HG02884 (cell line): ENCODE measurements at regions not wholly inside any gene's neighbourhood (a gene's known extent, or its start where the extent isn't known, plus 50 kb on each side); places are given as distances from the start of the nearest gene placed in this dataset.
"Not testable (repeated sequence)": the region's sequence is repeated elsewhere in the genome, so short reads cannot be mapped to it uniquely, and the experiment has no call there.

Experiments
- ATAC-seq: cut with Tn5 transposase; IDR thresholded peaks from one replicate; pipeline ENCODE4 v1.9.1; 2021; ENCODE audit warnings: mild to moderate bottlenecking, moderate library complexity; ENCODE audit not compliant: unreplicated experiment

DNA sequence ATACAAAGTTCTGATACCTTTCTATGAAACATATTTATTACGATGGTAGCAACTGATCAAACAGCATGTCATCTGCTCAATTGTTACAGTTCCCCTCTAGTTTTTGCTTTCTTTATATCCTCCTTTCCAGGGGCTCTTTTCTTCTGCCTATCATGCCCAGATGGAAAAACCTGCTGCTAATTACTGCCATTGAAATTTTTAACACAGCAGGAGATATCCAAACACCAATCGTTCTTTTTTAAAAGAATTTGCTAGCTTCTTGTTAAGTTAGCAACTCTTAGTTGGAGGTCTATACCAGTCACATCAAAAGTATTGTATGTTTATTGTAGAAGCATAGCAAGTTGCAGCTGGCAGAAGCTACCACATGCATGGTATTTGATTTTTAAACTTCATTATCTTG is 768.5 kb downstream of the NXPH1 start:
- ATAC-seq: no peak

DNA sequence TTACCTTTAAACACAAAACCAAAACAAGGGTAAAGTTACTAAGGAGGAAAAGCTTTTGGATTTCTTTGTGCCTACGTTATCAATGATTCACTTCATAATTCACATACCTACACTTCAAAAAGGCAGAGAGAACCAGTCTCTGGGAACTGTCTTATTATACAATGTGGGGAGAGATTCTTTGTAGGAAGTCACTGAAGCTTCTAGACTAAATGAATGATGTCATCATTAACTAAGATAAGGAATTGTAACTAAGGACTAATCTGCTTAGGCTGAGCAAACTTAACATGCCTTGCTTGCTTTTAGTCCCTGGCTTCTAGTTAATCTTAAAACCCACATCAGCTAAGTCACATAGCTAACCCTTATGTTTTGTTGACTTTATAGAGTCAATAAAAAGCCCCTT is 771.2 kb downstream of the NXPH1 start:
- no peak for ATAC-seq

DNA sequence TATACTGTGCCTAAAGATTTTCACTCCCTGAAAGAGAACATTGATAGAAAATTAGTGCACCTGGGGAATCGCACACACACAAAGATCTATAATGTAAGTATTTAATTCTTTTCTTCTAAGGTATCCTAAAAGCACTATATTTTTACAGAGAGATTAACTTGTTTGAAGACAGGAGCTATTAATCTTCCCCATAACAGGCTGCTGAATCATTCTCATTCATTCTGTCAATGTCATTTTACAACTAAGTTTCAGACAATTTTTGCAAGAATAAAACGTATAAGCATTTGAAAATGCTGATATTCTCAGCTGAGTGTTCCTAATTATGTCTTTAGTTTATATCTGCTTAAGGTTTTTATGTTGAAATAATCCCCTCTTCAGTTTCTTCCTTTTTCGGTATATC is 776.7 kb downstream of the NXPH1 start:
- no peak for ATAC-seq

DNA sequence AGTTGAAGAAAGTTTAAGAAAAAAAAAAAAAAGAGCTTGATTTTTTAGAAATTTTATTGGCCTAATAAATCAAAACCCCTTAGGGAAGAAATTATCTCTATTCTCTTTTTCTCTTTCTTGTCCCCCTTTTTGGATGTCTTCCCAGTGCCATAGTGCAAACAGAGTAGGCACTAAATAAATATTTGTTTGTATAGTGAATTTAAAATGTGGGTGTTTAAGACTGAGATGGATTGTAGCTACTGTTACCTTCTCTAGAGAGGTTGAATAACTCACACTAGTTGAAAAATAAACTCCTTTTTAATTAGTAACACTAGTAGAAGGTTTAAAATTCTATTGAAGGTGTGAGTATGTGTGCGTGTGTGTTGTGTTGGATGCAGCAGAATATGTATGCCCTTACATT is 783.8 kb downstream of the NXPH1 start:
- no peak for ATAC-seq

DNA sequence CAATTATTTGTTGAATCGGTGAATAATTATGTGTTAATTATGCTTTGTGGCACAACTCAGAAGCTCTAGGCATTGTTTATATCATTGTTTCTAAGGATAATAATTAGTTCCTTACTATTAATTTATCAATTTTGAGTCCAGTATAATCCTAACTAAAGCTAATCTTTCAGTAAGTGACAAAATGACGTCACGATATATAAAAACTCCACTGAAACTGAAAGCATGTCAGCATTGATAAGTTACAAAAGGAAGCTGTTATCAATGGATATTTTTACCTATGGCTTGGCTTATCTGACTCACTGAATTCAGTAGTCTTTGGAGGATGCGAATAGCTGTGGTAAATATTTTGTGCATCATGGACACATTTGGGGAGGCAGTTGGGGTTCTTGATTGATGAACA is 793.1 kb downstream of the NXPH1 start:
- ATAC-seq: no peak

DNA sequence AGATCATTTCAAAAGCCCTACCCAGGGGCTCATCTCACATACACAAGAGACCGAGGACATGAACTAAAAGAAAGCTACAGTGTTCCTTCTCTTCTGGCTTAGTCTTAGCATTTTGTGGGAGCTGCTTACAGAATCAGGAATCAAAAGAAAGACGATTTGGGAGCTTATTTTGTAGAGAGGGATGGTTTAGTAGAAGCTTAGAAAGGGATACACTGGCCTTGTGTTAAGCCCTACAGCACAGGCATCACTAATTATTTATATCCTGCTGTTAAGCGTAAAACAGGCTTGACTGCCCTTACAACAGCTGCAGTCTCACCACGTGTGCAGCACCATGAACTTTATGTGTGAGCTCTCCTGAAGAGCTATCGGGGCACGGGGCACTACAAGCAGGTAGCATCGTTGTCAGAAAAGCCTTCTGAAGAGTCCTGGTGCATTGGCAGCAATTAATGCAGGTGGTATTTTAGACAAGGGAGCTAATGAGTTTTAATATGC is 798.3 kb downstream of the NXPH1 start:
- ATAC-seq: no peak

DNA sequence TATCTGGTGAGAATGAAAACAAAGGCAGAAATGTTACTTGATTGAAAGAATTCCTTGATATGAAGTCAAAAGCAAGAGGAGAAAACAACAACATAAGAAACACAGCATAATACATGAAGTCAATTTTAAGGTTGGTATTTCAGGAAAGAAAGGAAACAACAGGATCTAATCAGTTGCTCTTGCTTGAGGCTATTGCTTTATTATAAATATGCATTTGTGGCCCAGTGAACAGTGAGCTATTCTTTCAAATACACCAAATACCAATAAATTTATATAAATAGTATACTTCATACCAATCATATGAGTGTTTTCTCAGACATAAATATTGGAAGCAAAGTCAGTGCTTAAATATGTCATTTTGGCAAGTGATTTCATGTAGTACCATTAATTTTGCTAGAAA is 806.6 kb downstream of the NXPH1 start:
- no peak for ATAC-seq

DNA sequence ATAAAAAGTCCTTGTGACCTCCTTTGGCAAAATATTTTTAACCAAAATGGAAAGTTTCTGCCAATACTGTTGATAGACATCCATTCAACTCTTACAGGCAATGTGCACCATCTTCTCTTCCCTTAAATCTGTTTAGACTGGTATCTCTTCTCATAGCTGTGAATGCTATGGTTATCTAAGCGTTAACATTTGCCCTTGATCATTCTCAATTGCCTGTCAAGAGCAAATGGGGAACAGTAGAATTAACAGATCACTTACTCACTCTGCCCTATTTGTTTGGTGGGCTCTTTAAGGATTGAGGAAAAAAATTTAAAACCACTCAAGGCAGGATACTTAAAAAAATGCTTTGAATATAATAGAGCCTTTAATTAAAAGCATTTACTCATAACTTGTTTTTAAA is 808.4 kb downstream of the NXPH1 start:
- ATAC-seq: no peak

DNA sequence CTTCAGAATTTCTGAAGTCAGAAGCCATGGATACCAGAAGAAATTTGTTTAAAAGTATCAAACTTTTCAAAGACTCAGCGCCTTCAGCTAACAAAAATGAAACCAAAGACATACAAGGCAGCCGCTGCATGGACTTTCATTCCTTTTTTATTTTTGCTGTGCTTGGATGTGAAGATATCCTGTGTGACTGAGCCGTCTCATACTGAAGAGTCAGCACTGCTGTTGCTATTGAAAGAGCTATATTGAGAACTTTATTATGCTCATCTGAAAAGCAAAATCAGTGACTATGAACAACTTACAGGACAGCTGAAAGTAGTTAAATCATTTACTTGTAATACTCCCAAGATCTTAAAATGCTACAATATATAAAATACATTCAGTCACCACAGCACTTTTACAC is 809.2 kb downstream of the NXPH1 start:
- no peak for ATAC-seq

DNA sequence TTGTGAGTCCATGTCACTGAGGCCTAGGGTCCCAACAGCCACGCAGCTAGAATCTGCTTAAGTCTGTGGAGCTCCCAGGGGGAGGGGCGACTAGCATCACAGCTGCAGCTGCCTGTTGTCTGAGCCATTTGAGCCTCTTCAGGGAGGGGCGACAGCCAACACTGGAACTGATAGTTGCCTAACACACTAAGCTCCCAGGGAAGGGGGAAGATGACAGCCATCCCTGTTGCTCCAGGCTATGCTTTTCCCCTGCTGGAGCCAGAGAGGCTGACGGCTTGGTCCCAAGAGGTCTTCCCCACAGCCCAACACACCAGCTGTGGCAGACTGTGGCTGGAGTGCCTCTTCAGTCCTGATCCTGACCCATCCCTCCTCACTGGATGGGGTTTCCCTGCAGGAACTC is 817.5 kb downstream of the NXPH1 start:
- no peak for ATAC-seq

DNA sequence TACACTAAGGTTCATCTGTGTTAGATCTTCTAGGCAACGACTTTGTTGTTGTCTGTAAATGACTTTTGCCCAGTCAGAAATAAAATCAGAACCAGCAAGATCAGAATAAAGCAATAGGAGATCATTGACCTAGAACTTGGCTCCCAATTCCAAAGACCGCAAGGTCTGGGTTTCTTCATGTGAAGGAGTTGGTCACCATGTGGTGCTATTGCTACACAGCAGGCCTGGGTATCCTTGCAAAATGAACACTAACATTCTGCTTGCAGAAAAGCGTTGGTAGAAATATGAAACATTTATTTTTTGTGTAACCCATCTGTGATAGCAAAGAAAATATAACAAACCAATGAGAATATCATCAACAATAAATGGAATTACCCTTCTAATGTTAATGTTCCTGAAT is 831.0 kb downstream of the NXPH1 start:
- no peak for ATAC-seq

DNA sequence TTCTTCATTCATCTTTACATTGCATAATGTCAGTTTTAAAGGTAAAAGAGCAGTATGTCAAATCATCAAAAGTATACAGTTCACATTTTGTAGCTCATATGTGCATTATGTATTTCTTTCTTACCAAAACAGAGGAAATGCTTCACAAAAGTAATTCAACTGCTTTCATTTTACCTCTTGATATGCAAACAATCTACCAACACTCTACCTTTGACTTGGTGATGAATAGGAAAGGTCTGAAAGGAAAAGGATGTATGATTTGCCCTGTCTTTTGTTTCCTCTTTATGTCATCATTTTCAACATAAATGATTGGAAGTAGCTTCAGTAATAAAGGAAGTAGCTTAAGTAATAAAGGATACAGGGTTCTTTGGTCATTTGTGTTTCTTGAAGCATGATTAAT is 846.7 kb downstream of the NXPH1 start:
- ATAC-seq: no peak

DNA sequence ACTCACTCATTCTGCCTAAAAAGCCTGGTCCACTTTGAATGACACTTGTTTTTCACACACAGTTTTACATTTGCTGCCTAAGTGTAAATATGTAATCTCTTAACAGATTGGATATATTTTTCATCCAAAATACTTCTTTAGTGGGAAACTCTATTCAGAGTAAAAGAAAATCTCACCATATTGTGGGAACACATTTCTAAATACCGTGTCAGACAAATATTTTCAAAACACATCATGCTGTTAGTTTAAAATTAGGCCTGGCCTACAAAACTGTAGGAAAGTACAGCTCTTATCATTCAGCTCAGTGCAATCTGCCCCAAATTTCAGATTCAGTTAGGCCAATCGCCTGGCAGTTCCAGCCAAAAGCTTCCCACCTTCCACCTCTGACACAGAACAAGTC is 849.8 kb downstream of the NXPH1 start:
- no peak for ATAC-seq

DNA sequence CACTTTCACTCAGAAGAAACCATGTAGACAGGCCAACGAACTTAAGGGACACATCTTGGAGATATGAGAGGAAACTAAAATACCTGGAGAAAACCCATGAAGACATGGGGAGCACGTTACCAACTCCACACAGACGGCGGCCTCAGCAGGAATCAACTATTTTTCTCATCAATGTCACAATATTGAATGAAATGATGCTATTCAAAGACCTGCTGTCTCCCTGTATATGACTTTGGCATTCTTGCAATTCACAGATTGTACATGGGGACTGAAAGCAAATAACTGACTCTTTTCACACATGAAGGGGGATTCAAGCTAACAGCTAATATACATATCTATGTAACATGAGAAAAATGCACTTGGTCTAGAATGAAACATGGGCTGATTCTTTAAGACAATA is 869.0 kb downstream of the NXPH1 start:
- no peak for ATAC-seq

DNA sequence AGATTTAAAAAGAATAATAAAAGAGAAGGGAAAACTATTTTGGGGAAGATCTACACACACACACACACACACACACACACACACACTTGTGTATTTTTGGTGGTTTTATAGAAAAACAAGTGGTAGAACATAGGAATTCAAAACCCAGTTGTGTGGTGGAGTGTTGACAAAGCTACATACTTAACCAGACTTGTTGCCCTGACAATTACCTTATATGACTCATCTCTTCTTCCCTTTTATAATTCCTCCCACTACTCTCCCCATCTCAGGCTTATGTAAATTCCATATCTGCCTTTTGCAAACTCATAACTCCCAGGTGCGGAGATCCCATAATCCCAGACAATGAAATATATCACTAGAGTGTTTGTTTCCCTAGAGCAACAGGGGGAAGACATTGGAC is 873.7 kb downstream of the NXPH1 start:
- no peak for ATAC-seq

DNA sequence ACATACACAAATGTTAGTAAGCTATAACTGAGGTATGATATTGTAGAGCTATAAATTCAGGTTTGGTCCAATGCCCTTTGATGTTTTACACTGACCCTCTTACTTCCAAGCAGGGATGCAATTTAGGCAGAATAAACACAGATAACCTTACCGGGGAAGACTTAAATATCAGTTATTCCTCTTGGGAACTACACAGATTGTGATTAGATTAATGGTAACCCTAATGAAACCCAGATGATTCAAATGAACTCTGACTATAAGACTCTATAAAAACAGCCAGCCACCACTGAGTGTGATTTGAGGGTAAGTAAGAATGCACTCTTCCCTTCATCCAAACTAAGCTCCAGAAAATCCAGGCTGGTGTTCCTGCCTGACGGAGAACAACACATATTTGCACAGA is 891.1 kb downstream of the NXPH1 start:
- no peak for ATAC-seq

DNA sequence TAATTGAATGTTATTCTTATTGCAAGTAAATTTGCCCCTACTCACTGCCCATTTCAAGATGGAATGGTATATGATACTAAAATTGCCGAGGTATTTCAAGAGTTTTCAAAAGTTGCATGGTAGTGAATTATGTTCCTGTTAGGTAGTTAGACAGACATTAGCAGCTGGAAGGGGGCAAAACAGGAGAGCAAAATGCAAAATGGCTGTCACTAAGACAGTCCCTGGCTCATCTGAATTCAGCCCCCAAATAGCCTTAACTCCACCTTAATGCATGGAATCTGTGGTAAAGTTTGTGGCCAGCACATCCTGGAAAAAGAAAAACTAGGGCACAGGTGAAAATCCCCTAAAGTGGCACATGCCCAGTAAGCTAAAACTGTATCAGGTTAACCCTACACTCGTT is 894.9 kb downstream of the NXPH1 start:
- no peak for ATAC-seq

DNA sequence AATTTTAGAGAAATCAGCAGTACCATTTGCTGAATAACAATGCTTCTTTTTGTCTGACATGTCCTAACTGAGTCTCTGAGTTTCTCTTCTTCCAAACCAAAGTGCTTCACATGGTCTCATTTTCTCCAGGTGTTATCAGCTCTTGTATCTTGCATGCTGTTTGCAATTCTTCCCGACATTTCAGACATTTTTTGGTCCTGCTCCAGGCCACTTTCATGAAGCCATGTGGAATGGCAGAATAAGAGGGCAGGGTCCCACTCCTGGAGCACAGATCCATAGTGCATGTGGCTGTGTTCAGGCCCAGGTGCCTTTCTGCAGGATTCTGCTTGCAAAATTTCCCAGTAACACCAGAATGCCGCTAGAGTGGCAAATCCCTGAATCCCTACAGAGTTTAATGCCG is 916.2 kb downstream of the NXPH1 start:
- ATAC-seq: no peak

DNA sequence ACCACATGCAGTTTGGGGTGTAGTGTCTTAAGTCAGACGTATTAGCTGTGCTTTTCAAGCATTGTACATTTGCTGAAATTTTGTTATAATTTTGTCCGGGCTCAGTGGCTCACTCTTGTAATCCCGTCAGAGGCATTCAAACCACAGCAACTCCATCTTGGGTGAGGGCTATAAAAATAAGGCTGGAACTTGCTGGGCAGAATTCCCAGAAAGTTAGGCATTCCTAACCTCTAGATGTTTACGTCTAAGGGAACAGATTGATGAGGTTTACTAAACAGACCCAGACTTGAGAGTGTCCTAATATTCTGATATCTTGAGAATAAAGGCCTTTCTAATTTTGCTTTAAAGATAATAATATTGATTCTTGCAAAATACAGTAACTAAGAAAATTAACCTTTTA is 957.8 kb downstream of the NXPH1 start:
- no peak for ATAC-seq

DNA sequence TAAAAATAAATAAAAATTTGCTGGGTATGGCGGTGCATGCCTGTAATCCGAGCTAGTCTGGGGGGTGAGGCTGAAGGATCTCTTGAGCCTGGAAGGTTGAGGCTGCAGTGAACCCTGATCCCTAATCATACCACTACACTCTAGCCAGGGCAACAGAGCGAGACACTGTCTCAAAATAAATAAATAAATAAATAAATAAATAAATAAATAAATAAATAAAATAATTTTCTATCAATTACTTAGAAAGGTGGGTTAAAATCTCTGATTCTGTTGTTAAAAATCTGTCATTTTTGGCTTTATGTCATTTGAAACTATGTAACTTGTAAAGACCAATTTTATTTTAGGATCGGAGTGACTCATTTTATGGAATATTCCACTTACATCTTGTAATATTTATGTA is 958.6 kb downstream of the NXPH1 start:
- no peak for ATAC-seq

DNA sequence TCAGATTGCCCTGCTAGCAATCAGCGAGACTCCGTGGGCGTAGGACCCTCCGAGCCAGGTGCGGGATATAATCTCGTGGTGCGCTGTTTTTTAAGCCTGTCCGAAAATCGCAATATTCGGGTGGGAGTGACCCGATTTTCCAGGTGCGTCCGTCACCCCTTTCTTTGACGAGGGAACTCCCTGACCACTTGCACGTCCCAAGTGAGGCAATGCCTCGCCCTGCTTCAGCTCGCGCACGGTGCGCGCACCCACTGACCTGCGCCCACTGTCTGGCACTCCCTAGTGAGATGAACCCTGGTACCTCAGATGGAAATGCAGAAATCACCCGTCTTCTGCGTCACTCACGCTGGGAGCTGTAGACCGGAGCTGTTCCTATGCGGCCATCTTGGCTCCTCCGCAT is 971.0 kb downstream of the NXPH1 start:
- ATAC-seq: not testable (repeated sequence)

DNA sequence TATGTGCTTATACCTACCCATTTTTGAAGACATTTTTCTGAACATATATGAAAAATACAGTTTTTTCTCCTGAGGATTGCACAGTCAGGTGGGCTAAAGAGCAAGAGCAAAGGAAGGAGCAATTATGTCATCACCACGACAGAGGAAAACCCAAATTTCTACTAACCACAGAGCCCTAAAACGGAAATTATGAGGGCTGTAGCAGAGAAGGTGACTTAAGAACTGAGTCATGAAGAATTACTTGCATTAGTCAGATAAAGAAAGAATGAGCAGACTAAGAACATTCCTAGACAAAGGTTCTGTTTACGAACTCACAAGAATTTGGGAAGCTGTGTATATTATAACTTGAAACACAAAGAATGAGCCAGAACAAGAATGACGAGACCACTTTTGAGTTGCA is 974.4 kb downstream of the NXPH1 start:
- ATAC-seq: no peak

DNA sequence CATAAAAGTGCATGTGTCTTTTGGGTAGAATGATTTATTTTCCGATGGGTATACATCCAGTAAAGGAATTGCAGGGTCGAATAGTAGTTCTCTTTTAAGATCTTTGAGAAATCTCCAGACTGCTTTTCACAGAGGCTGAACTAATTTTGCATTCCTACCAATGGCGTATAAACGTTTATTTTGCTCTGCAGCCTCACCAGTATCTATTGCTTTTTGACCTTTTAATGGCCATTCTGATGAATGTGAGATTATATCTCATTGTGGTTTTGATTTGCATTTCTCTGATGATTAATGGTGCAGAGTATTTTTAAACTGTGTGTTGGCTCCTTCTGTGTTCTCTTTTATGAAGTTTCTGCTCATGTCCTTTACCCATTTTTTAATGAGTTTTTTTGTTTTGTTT is 1020.1 kb downstream of the NXPH1 start:
- no peak for ATAC-seq

DNA sequence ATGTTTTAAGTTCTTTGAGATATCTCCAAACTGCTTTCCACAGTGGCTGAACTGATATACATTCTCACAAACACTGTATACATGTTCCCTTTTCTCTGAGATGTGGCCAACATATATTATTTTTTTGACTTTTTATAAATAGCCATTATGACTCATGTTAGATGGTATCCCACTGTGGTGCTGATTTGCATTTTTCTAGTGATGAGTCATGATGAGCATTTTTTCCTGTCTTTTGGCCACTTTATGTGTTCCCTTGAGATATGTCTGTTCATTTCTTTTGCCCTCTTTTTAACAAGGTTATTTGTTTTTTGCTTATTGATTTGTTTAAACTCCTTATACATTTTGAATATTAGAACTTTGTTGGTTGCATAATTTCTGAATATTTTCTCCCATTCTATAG is 1055.1 kb downstream of the NXPH1 start:
- peak; percentile 52 for ATAC-seq
